Stimulated activated CD4-positive, alpha-beta T cell treated with anti-CD3 and anti-CD28 coated beads, Interleukin-12 subunit alpha, Interleukin-12 subunit beta, amount 100 ng/mL, for 48 hours (primary cell): ENCODE measurements at regions not wholly inside any gene's neighbourhood (a gene's known extent, or its start where the extent isn't known, plus 50 kb on each side); places are given as distances from the start of the nearest gene placed in this dataset.

Experiments used
- DNase-seq, 3 donors: peaks; one replicate each; pipeline ENCODE4 v3.0.0-alpha.2; 2020; ENCODE audit warnings: low read depth in 2 of 3, low spot score in 1 of 3

- no peak for DNase-seq
Measured at GRCh38 chr2:220393711-220394110, 766.3 kb downstream of the SLC4A3 start.

- no peak for DNase-seq
Measured at GRCh38 chr2:220394433-220394832, 767.0 kb downstream of the SLC4A3 start.

- DNase-seq = no peak
Measured at GRCh38 chr2:220396287-220396686, 768.9 kb downstream of the SLC4A3 start.

- DNase-seq = no peak
Measured at GRCh38 chr2:220410296-220410695, 782.9 kb downstream of the SLC4A3 start.

- DNase-seq = no peak
Measured at GRCh38 chr2:220417503-220417902, 790.1 kb downstream of the SLC4A3 start.

GRCh38 chr2:220419647-220420046 is 792.2 kb downstream of the SLC4A3 start:
- no peak for DNase-seq

GRCh38 chr2:220420820-220421219 is 793.4 kb downstream of the SLC4A3 start:
- no peak for DNase-seq

GRCh38 chr2:220422676-220423075 is 795.2 kb downstream of the SLC4A3 start:
- no peak for DNase-seq

- no peak for DNase-seq
Measured at GRCh38 chr2:220424561-220424960, 797.1 kb downstream of the SLC4A3 start.

- DNase-seq = no peak
Measured at GRCh38 chr2:220432645-220433044, 805.2 kb downstream of the SLC4A3 start.

GRCh38 chr2:220433131-220433530 is 805.7 kb downstream of the SLC4A3 start:
- no peak for DNase-seq

GRCh38 chr2:220434385-220434784 is 807.0 kb downstream of the SLC4A3 start:
- no peak for DNase-seq

- DNase-seq = no peak
Measured at GRCh38 chr2:220437938-220438337, 810.5 kb downstream of the SLC4A3 start.

- DNase-seq = no peak
Measured at GRCh38 chr2:220440731-220441130, 813.3 kb downstream of the SLC4A3 start.

GRCh38 chr2:220441404-220441803 is 814.0 kb downstream of the SLC4A3 start:
- no peak for DNase-seq

- no peak for DNase-seq
Measured at GRCh38 chr2:220442012-220442411, 814.6 kb downstream of the SLC4A3 start.

- DNase-seq = no peak
Measured at GRCh38 chr2:220445429-220446105, 818.1 kb downstream of the SLC4A3 start.

- no peak for DNase-seq
Measured at GRCh38 chr2:220446106-220446712, 818.8 kb downstream of the SLC4A3 start.

- DNase-seq = no peak
Measured at GRCh38 chr2:220450846-220451245, 823.4 kb downstream of the SLC4A3 start.

- DNase-seq = no peak
Measured at GRCh38 chr2:220451438-220451837, 824.0 kb downstream of the SLC4A3 start.

GRCh38 chr2:220452561-220452960 is 825.1 kb downstream of the SLC4A3 start:
- no peak for DNase-seq

- DNase-seq = no peak
Measured at GRCh38 chr2:220455351-220455990, 828.0 kb downstream of the SLC4A3 start.

GRCh38 chr2:220458051-220458450 is 830.6 kb downstream of the SLC4A3 start:
- no peak for DNase-seq
